Astrocyte (in vitro differentiated cells and primary cell): ENCODE measurements at regions not wholly inside any gene's neighbourhood (a gene's known extent, or its start where the extent isn't known, plus 50 kb on each side); places are given as distances from the start of the nearest gene placed in this dataset.

Source experiments
- CTCF ChIP-seq: IDR thresholded peaks from 2 replicates; pipeline ENCODE4 v1.5.1; 2011; ENCODE audit warnings: low read depth, mild to moderate bottlenecking, inconsistent platforms, low read length, moderate library complexity; ENCODE audit not compliant: insufficient read depth
- EZH2 ChIP-seq: IDR thresholded peaks from 2 replicates; pipeline ENCODE4 v1.6.1; 2012; ENCODE audit warnings: mild to moderate bottlenecking, low read length, inconsistent platforms; ENCODE audit not compliant: insufficient read depth

DNA sequence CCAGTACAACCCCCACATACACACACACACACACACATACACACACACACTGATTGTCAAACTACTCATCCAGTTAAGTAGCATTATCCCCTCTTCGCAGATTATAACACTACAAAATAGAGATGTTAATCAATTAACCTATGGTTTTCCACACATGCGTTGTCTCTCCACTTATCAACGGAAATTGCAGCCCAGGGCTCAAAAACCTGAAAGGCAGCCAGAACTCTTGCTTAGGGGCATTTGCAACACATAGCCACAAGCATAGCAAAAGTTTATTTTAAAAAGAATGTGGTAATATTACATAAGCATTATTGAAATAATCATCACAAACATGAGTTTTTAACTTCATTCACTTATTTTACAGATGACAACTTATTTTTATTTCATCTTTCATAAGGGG, 265.8 kb downstream of the SLC16A7 start:
- TF ChIP-seq CTCF (no peak), EZH2 (no peak)
